Esophagus squamous epithelium (tissue), 5 donors: ENCODE measurements at regions not wholly inside any gene's neighbourhood (a gene's known extent, or its start where the extent isn't known, plus 50 kb on each side); places are given as distances from the start of the nearest gene placed in this dataset.

Source experiments
- DNase-seq: peaks from one replicate; lab custom pipeline; 2025; lab: John Stamatoyannopoulos, UW
- H3K27ac ChIP-seq, 4 donors: fragments of 200-600 bp; sonication (generic); one replicate each; pipeline ENCODE4 v1.5.1; 2016 to 2019; ENCODE audit warnings: mild to moderate bottlenecking in 1 of 4
- H3K27me3 ChIP-seq, 4 donors: fragments of 200-600 bp; sonication (generic); 1 replicate in 3 of 4; 2 replicates in 1 of 4; pipeline versions ENCODE4 v1.5.1 to v1.6.0; 2017 to 2021; ENCODE audit warnings: antibody characterized with exemption in 1 of 4
- H3K36me3 ChIP-seq, 3 donors: fragments of 200-600 bp; sonication (generic); one replicate each; pipeline ENCODE4 v1.5.1; 2016 to 2019
- H3K4me1 ChIP-seq, 3 donors: fragments of 200-600 bp; sonication (generic); one replicate each; pipeline ENCODE4 v1.5.1; 2017 to 2019
- H3K4me3 ChIP-seq, 4 donors: fragments of 200-600 bp; sonication (generic); 1 replicate in 3 of 4; 2 replicates in 1 of 4; pipeline ENCODE4 v1.5.1; 2016 to 2019; ENCODE audit warnings: mild to moderate bottlenecking in 2 of 4, moderate library complexity in 1 of 4
- H3K9me3 ChIP-seq, 3 donors: fragments of 200-600 bp; sonication (generic); one replicate each; pipeline ENCODE4 v1.5.1; 2016 to 2019
- POLR2A ChIP-seq, 4 donors: fragments of 450-650 bp; IDR thresholded peaks; one replicate each; pipeline ENCODE4 v1.6.1; 2017; ENCODE audit warnings: antibody characterized with exemption in 4 of 4, mild to moderate bottlenecking in 4 of 4, moderate library complexity in 3 of 4
- WGBS, 2 donors: methylation state at CpG; one replicate each; pipeline ENCODE4 v1.1.5; 2018; 5-methylcytosine and 5-hydroxymethylcytosine counted together
- intact Hi-C: fragments of 100-400 bp; cut with DNase I; formaldehyde crosslinking; loops from one replicate; pipeline ENCODE4 v1.15.0; 2022
- TF ChIP-seq, protein P1 (sequence below), 6 experiments: fragments of 450-650 bp in 4 of 6; fragments of 200-600 bp in 2 of 6; sonication (generic) in 2 of 6; IDR thresholded peaks; one replicate each; pipeline ENCODE4 v1.5.1; 2016 to 2019; ENCODE audit warnings: antibody characterized with exemption in 6 of 6, mild to moderate bottlenecking in 4 of 6, moderate library complexity in 4 of 6
- donor health status: DM: yes; HTN: yes; CAD: no.

DNA sequence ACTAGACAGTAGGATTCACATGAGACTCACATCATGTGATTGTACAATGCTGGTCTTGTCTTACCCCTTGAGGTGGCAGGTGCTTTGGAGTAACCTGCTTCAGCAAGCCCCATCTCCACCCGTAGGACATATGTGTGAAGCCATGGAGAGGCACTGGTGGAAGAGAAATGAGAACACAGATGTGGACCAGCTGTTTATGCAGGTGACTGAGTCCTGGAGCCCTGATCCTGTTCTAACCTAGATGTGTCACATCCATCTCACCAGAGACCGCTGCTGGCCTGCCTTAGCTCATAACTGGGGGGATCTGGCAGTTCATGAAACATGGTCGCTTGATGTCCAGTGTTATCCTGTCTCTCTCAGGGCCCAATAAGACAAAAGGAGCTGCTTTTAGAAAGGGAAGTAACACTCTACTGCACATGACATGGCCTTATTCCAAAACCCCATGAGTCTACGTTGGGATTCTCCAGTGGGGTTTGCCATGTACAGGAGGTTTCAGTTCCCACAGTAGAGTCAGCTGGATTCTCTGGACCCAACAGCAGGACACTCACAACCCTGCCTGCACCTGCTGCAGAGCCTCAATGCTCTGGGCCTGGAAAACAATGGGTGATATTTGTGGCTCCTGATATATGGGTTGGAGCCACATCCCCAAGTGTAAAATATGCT is 62.0 kb downstream of the GGTLC2 start:
- intact Hi-C loops = no loop called here
- no peaks in the 10 kb centered on the region for H3K36me3 ChIP-seq
- no peak overlapping the region for H3K27ac ChIP-seq
- no peaks in the 10 kb centered on the region for H3K9me3 ChIP-seq
- TF ChIP-seq, protein P1, sequence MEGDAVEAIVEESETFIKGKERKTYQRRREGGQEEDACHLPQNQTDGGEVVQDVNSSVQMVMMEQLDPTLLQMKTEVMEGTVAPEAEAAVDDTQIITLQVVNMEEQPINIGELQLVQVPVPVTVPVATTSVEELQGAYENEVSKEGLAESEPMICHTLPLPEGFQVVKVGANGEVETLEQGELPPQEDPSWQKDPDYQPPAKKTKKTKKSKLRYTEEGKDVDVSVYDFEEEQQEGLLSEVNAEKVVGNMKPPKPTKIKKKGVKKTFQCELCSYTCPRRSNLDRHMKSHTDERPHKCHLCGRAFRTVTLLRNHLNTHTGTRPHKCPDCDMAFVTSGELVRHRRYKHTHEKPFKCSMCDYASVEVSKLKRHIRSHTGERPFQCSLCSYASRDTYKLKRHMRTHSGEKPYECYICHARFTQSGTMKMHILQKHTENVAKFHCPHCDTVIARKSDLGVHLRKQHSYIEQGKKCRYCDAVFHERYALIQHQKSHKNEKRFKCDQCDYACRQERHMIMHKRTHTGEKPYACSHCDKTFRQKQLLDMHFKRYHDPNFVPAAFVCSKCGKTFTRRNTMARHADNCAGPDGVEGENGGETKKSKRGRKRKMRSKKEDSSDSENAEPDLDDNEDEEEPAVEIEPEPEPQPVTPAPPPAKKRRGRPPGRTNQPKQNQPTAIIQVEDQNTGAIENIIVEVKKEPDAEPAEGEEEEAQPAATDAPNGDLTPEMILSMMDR (IDR thresholded peaks at IDR 0.05) = no peak
- no peak for TF ChIP-seq POLR2A (IDR thresholded peaks at IDR 0.05)
- 31 to 42% methylated on average over 3 to 4 of the region's 4 CpGs for WGBS, 2 donors
- peaks cover 0 to 8% (median 0%) of the 10 kb centered on the region in 4 donors for H3K27me3 ChIP-seq
- H3K4me1 ChIP-seq = no peaks in the 10 kb centered on the region
- no peak overlapping the region for H3K4me3 ChIP-seq
- DNase-seq = no peak

- no peak for TF ChIP-seq POLR2A (IDR thresholded peaks at IDR 0.05)
- TF ChIP-seq, protein P1 (IDR thresholded peaks at IDR 0.05) = no peak
- H3K4me3 ChIP-seq = no peak overlapping the region
- DNase-seq = no peak
- H3K4me1 ChIP-seq = no peaks in the 10 kb centered on the region
- WGBS, 2 donors = 53 to 60% methylated on average over 4 of the region's 4 CpGs
- intact Hi-C loops = no loop called here
- H3K9me3 ChIP-seq = no peaks in the 10 kb centered on the region
- H3K27me3 ChIP-seq = peaks cover 0 to 11% (median 0%) of the 10 kb centered on the region in 4 donors
- H3K27ac ChIP-seq = no peak overlapping the region
- H3K36me3 ChIP-seq = no peaks in the 10 kb centered on the region
Measured at GRCh38 chr22:22709719-22710445, 65.5 kb downstream of the GGTLC2 start.

DNA sequence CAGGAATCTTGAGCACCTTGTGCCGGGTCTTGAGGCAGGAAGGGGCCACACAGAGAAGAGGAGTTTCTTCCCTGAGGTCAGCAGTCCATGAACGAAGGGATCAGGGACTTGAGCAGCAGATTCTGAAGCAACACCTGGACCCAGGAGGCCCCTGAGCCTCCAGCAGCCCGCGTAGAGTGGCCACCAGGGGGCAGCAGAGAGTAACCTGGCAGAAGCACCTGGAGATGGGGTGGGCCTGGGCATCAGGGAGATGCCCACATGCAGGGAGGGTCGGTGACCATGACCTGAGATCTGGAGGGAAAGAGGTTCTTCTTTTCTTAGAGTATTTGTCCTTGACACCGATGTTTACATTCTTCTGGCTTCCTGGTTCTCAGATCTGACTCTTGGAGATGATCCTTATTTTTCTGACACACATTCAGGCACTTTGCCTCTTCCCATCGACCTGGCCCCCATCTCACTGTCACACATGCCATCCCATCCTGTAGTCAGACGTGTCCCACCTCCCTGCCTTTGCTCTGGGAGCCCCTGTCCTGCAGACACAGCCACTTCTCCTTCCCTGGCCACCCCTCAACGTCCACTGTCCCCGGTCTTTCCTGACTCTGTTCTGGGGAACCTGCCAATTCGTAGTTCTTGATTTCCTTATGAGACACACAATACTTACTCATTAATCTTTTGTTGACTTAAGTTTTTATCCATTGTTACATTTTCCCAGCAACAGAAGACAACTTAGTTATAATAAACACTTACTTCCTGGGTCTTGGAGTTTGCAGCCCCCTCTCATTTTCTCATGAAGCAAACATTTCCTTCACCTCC is 66.5 kb downstream of the GGTLC2 start:
- DNase-seq = no peak
- Histone ChIP-seq H3K27ac (no peak overlapping the region), H3K27me3 (peaks cover 0 to 16% (median 0%) of the 10 kb centered on the region in 4 donors), H3K4me3 (no peak overlapping the region), H3K4me1 (no peaks in the 10 kb centered on the region), H3K9me3 (no peaks in the 10 kb centered on the region), H3K36me3 (no peaks in the 10 kb centered on the region)
- no peak for TF ChIP-seq POLR2A (IDR thresholded peaks at IDR 0.05)
- TF ChIP-seq, protein P1 (IDR thresholded peaks at IDR 0.05) = peak; percentile 81 to 98 (median 83)
- WGBS, 2 donors = 15 to 16% methylated on average over 9 to 11 of the region's 11 CpGs
- intact Hi-C loops = no loop called here

GRCh38 chr22:22711532-22711913 is 67.1 kb downstream of the GGTLC2 start:
- Histone ChIP-seq H3K4me3 (no peak overlapping the region), H3K4me1 (no peaks in the 10 kb centered on the region), H3K27me3 (peaks cover 0 to 16% (median 0%) of the 10 kb centered on the region in 4 donors), H3K9me3 (no peaks in the 10 kb centered on the region), H3K36me3 (no peaks in the 10 kb centered on the region), H3K27ac (no peak overlapping the region)
- intact Hi-C loops = no loop called here
- TF ChIP-seq, protein P1 (IDR thresholded peaks at IDR 0.05) = no peak
- no peak for TF ChIP-seq POLR2A (IDR thresholded peaks at IDR 0.05)
- DNase-seq = no peak
- 81 to 96% methylated on average over 2 to 5 of the region's 5 CpGs for WGBS, 2 donors
